ENCODE measurements at regions not wholly inside any gene's neighbourhood (a gene's known extent, or its start where the extent isn't known, plus 50 kb on each side); places are given as distances from the start of the nearest gene placed in this dataset.
"Not testable (repeated sequence)": the region's sequence is repeated elsewhere in the genome, so short reads cannot be mapped to it uniquely, and the experiment has no call there.

DNA sequence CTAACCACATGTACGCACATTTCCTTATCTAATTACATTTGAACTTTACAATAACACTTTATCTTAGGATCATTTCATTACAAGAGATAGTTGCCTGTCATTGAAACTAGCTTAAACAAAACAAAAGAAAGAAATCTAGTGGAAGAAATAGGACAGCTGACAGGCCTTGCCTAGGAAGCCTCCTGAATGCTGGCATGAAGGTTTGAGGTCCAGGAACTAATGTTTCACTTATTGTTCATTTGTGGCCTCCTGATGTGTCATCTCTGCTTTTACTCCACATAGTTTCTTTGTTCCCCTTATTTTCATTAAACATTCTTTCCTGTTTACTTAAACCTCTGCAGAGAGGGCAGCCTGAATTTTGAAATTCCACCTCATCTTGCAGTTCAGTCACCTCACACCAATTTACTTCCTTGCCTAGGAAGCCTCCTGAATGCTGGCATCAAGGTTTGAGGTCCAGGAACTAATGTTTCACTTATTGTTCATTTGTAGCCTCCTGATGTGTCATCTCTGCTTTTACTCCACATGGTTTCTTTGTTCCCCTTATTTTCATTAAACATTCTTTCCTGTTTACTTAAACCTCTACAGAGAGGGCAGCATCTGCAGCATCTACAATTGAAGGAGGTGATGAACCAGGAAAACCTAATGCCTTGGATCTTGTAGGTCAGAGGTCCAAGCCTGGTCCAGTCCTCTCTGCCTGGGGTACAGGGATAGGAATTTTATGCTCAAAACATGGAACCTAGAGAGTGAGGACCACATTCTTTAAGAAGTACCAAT, 319.2 kb downstream of the SPATA31A1 start:
- DNase-seq (ENCODE audit: low spot score) = not testable (repeated sequence)

DNA sequence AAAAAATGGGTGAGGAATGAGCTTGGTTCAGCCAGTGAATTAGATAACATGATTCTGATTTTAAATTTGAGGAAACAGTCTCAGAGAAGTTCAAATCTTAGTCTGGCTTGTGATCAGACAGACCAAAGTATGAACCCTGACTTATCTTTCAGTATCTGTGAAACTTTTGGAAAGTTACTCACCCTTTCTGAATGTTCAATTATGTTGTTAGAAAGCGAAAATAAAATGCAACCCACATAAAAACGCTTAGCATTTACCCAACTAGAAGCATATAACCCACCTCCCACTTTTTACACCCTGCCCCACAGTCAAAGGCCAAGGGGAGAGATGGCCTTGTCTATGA, 319.7 kb downstream of the SPATA31A1 start:
- not testable (repeated sequence) for DNase-seq (ENCODE audit: low spot score)

DNA sequence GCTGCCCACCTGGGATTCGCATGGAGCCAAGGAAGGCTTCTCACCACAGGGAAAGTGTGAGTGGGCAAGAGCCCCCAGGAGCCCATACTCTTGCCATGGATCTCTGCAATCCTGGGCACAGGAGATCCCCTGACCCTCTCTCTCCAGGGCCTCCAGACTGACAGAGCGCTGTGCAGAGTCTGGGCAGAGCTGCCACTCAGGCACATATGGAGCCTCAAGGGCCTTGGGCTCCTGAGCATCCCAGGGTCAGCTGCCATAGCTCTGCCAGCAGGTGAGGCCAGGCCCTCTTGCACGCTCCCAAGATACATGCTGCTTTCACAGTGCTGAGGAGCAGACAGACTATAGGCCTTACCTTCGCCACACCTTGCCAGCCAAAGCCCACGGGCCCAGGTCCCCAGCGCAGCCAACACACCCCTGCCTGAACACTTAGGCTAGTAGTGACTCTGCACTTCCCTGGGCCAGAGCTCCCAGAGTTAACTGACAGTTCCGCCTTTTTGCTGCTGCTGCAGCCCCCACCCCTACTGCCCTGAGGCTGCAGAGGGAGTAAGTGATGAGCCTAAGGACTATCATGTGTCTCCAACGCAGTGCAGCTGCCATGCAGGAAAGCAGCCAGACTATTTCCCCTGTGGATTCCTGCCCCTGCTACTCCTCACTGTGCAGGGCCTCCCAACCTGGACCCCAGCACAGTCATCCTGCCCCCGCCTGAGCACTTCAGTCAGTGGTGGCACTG, 323.2 kb downstream of the SPATA31A1 start:
- not testable (repeated sequence) for DNase-seq (ENCODE audit: low spot score)

DNA sequence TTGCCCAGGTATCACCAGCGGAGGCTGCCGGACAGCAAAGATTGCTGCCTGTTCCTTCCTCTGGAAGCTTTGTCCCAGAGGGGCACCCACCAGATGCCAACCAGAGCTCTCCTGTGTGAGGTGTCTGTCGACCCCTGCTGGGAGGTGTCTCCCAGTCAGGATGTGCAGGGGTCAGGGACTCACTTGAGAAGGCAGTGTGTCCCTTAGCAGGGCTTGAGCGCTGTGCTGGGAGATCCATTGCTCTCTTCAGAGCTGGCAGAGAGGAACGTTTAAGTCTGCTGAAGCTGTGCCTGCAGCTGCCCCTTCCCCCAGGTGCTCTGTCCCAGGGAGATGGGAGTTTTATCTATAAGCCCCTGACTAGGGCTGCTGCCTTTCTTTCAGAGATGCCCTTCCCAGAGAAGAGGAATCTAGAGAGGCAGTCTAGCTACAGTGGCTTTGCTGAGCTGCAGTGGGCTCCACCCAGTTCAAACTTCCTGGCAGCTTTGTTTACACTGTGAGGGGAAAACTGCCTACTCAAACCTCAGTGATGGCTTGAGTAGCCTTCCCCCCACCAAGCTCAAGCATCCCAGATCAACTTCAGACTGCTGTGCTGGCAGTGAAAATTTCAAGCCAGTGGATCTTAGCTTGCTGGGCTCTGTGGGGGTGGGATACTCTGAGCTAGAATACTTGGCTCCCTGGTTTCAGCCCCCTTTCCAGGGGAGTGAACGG, 325.4 kb downstream of the SPATA31A1 start:
- not testable (repeated sequence) for DNase-seq (ENCODE audit: low spot score)

DNA sequence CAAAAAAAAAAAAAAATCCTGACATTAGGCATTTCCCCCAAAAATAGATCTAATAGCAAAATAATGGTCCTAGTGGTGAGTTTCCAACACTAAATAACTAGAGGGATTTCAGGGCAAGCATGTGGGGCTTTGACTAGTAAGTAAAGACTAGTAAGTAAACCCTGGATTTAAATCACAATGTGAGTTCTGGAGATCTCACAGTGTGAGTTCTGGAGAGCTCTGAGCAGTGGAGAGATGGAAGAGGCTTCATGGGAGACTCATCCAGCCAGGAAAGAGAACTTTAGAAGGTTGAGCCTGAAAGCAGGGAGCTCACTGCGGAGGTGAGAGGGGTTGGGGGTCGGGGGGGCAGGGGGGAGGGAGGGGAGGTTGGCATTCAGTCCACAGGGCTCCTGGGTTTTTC, 373.4 kb downstream of the SPATA31A1 start:
- not testable (repeated sequence) for DNase-seq (ENCODE audit: low spot score)

DNA sequence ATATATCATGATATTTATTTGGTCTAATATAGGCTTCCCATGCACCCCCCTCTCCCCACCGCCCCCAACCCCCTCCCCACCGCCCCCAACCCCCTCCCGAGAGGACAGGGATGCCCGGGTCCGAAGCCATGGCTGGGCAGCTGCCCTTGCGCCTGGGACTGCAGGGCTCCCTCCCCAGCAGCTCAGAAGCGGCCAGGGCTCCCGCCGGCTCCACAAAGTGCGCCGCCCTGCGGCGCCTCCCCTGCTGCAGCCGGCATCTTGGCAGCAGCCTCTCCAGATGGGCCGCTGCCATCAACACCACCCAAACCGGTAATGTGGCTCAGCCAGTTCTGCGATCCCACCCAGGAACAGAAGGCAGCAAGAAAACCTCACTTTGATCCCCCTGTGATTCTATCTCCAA, 389.4 kb downstream of the SPATA31A1 start:
- not testable (repeated sequence) for DNase-seq (ENCODE audit: low spot score)

DNA sequence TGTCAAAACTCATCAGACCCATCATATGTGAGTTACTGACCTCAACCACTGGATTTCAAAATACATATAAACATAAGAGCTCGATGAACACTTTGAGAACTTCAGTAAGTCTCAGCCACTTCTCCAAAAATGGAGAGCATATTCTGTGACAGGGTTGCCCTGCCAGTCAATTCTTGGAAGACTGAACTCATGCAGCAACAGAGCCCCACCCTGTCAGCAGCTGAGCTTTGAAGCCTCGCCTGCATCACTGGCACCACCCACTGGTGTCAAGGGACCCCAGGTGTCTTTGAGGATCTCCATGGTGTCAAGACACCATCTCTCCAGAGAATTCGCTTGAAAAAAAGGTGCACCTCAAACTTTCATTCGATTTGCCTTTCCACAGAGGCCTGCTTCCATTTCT, 420.1 kb downstream of the SPATA31A1 start:
- not testable (repeated sequence) for DNase-seq (ENCODE audit: low spot score)

DNA sequence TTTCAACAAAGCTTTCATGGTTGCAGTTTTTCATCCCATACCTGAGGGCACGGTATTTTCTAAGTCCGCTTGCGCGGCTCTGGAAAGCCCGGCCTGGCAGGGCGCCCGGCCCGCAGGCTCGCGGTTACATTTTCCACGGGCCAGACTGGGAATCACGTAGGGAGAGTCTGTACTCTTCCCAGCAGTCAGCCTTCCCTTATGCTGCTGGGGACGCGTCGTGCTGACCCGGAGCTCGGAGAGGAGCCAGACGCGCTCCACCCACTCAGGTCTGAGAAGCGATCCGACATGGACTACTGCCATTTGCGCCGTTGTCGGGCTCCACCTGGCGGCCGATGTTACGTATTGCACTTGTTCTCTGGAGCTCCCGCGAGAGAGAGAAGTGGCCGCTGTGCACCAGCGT, 435.9 kb downstream of the SPATA31A1 start:
- not testable (repeated sequence) for DNase-seq (ENCODE audit: low spot score)

DNA sequence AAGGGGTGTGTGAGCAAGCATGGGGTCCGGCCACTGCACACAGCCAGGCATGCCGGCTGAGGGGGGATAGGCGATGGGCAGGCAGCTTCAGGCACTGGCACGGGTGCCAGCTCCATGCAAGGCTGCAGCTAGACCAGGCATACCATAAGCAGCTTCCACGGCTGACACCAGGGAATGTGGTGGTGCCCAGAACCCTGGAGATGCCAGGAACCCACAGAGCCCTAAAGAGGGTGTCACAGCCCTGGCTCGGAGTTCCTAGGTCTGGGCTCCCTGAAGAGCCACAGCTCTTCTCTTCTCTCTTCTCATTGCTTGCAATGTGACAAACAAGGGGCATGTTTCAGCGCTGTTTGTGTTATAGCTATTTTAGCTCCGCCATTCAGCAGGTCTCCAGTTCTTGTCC, 442.5 kb downstream of the SPATA31A1 start:
- DNase-seq (ENCODE audit: low spot score) = not testable (repeated sequence)

DNA sequence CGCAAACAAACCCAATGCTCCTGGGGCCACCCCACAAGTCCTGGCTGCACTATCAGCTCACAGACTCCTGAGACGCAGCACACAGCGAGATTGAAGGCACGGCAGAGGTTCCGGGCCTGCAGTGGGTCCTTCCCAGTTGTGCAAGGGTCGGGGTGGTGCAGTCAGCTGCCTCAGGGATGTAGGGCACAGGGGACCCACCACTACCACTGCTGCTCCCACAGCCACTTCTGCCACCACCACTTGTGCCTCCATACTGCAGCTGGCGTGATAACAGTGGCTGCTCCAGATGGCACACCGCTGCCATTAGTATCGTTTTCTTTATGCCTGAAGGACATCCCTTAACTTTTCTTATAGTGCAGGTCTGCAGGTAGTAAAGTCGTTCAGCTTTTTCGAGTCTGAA, 443.8 kb downstream of the SPATA31A1 start:
- not testable (repeated sequence) for DNase-seq (ENCODE audit: low spot score)

DNA sequence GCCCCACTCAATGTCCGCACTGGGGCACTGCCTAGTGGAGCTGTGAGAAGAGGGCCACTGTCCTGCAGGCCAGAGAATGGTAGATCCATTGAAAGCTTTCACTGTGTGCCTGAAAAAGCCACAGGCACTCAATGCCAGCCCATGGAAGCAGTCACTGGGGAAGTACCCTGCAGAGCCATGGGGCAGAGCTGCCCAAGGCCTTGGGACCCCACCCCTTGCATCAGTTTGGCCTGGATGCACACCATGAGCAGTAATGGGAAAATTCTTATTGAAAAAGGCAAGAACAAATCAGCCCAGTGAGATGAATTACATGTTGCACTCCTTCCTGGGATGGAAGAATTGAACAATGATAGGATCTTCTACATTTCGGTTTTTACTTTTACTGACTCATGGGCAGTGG, 447.1 kb downstream of the SPATA31A1 start:
- not testable (repeated sequence) for DNase-seq (ENCODE audit: low spot score)

DNA sequence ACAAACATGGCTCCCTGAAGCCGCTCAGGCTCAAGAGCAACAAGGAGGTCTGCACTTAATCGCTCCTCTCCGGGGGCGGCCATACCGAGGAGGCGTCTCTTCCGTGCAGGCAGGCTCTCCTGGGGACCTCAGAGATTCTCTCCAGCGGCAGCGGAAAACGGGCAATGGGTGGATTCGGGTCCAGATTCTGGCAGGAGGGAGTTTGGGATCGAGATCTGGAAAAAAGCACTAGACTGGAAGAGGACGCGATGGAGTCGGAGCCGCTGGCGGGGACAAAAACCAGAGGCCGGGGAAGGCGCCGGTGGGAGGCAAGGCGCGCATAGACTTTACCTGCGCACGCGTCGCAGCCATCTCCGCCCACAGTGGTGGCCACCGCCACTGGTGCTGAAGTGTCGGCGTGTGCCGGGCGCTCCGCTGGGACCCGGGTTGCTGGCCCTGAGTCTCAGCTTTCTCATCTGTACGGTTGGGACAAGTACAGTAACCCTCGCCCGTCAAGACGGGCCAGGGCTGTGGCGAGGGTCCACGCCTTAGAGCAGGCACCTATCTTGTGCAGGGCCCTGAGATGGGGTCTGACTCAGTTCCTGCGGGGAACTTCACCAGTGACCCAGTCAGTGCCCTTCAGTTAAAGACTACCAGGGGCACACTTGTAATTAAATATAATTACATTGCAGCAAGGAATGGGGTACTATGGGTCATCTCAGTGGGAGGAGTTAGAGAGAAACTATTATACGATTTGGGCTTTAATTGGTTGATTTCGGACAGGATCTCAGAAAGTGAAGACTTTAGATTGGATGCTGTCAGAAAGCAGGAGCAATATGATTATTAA, 454.1 kb downstream of the SPATA31A1 start:
- not testable (repeated sequence) for DNase-seq (ENCODE audit: low spot score)

DNA sequence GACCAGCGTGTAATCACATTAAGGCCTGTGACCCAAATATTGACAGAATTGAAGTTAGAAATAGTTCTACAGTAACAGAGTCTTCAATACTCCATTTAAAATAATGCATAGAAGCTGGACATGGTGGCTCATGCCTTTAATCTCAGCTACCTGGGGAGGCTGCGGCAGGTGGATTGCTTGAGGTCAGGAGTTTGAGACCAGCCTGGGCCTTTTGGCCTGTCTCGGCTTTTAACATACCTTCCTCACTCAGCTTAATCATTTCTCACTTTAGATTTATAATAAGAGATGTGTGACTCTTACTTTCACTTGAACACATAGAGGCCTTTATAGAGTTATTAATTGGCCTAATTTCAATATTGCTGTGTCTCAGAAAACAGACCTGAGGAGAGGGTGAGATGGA, 454.9 kb downstream of the SPATA31A1 start:
- not testable (repeated sequence) for DNase-seq (ENCODE audit: low spot score)

DNA sequence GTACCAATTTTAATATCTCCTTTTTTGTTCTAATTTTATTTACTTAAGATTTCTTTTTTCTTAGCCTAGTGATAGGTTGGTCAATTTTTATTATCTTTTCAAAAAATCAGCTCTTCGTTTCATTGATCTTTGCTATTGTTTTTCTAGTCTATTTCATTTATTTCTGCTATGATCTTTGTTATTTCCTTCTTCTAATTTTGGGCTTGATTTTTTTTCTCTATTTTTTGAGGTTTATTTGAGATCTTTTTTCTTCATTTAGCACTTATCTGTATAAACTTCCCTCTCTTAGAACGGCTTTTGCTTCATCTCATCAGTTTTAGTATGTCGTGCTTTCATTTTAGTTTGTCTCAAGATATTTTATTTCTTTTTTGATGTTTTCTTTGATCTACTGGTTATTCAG, 456.1 kb downstream of the SPATA31A1 start:
- not testable (repeated sequence) for DNase-seq (ENCODE audit: low spot score)

DNA sequence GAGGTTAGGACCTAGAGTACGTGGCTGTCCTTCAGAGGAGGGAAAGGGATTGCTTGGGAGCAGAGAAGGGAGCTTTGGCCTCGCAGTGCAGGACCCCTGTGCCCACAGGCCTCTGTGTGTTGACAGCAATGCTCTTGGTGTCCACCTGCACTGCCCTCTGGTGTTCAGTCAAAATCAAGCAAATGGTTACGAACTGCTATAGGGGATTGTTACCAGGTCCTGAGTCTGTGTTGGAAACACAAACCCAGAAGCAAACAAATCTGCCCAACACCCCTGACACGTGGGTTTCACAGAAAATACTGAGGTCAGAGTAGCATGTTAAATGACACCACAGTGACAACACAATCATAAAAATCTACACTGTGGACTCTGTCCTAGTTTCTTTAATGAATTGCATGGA, 473.0 kb downstream of the SPATA31A1 start:
- DNase-seq (ENCODE audit: low spot score) = not testable (repeated sequence)
